ENCODE measurements at regions not wholly inside any gene's neighbourhood (a gene's known extent, or its start where the extent isn't known, plus 50 kb on each side); places are given as distances from the start of the nearest gene placed in this dataset.

DNA sequence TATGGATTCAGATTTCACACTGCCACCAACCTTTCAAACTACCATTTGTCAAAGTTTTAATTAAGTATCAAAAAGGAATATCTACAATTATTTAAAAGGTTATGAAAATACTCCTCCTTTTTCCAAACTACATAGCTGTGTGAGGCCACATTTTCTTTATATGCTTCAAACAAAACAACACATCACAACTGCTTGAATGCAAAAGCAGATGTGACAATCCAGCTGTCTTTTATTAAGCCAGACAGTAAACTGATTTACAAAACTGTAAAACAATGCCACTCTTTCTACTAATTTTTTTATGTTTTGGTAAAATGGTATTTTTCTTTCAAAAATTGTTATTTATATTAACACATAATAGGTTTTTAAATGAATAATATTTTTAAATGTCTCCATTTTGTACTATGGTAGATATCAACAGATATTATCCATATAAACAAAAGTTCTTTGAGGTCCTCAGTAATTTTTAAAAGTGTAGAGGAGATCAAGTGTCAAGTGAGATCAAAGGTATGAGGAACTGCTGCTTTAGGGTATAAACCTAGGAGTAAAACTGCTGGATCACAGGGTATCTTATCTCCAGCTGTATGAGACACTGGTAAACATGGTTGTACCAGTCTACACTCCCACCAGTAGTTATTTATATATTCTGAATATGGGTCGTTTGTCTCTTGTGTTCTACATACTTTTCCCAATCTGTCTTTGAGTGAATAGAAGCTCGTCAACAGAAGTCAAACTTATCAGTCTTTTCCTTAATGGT is 68.8 kb upstream of the SERTAD2 start:
- TF ChIP-seq CTCF (IDR thresholded peaks at IDR 0.05; ENCODE audit: low read depth, low read length) (no peak), POLR2A (IDR thresholded peaks at IDR 0.05; ENCODE audit: extremely low read depth, insufficient read length) (no peak), MAX (IDR thresholded peaks at IDR 0.05; ENCODE audit: low read depth, low read length) (no peak), MYC (IDR thresholded peaks at IDR 0.05; ENCODE audit: low read depth, low read length) (no peak)

All from NB4 (cell line).